Smooth muscle cell (in vitro differentiated cells): ENCODE measurements at regions not wholly inside any gene's neighbourhood (a gene's known extent, or its start where the extent isn't known, plus 50 kb on each side); places are given as distances from the start of the nearest gene placed in this dataset.

Source experiments
- DNase-seq: peaks from one replicate; lab custom pipeline; 2025; ENCODE audit not compliant: unreplicated experiment; lab: John Stamatoyannopoulos, UW
- H2AFZ ChIP-seq: fragments of 200-600 bp; sonication (generic); 2 replicates; pipeline ENCODE4 v1.6.0; 2016; ENCODE audit warnings: antibody characterized with exemption, low read depth, mild to moderate bottlenecking
- H3F3A ChIP-seq: fragments of 200-600 bp; sonication (generic); 2 replicates; pipeline ENCODE4 v1.6.0; 2017; ENCODE audit warnings: antibody characterized with exemption, low read depth
- H3K27ac ChIP-seq: fragments of 200-600 bp; sonication (generic); 2 replicates; pipeline ENCODE4 v1.5.1; 2016; ENCODE audit warnings: low read depth, mild to moderate bottlenecking
- H3K27me3 ChIP-seq: fragments of 200-600 bp; sonication (generic); 2 replicates; pipeline ENCODE4 v1.6.1; 2016; ENCODE audit warnings: low read depth, mild to moderate bottlenecking
- H3K36me3 ChIP-seq: fragments of 200-600 bp; sonication (generic); 2 replicates; pipeline ENCODE4 v1.5.1; 2016; ENCODE audit warnings: low read depth
- H3K4me1 ChIP-seq: fragments of 200-600 bp; sonication (generic); 2 replicates; pipeline ENCODE4 v1.5.1; 2016; ENCODE audit warnings: low read depth
- H3K4me2 ChIP-seq: fragments of 200-600 bp; sonication (generic); 2 replicates; pipeline ENCODE4 v1.6.0; 2016; ENCODE audit warnings: mild to moderate bottlenecking
- H3K4me3 ChIP-seq: fragments of 200-600 bp; sonication (generic); 2 replicates; pipeline ENCODE4 v1.5.1; 2016; ENCODE audit warnings: mild to moderate bottlenecking
- H3K79me2 ChIP-seq: fragments of 200-600 bp; sonication (generic); 2 replicates; pipeline ENCODE4 v1.6.0; 2016; ENCODE audit warnings: low read depth, mild to moderate bottlenecking
- H3K9ac ChIP-seq: fragments of 200-600 bp; sonication (generic); 2 replicates; pipeline ENCODE4 v1.6.0; 2016; ENCODE audit warnings: low read depth
- H3K9me3 ChIP-seq: fragments of 200-600 bp; sonication (generic); replicated peaks from 2 replicates; pipeline ENCODE4 v1.5.1; 2016; ENCODE audit warnings: low read depth
- H4K20me1 ChIP-seq: fragments of 200-600 bp; sonication (generic); 2 replicates; pipeline ENCODE4 v1.6.0; 2016; ENCODE audit warnings: low read depth
- CTCF ChIP-seq: fragments of 200-600 bp; sonication (generic); IDR thresholded peaks from 2 replicates; pipeline ENCODE4 v1.5.1; 2017; ENCODE audit warnings: borderline replicate concordance, mild to moderate bottlenecking, antibody characterized with exemption; ENCODE audit not compliant: insufficient read depth, poor library complexity, severe bottlenecking
- WGBS: methylation state at CpG from one replicate; pipeline ENCODE4 v1.1.7; 2016; ENCODE audit warnings: low lambda C conversion rate; 5-methylcytosine and 5-hydroxymethylcytosine counted together

GRCh38 chr20:6401893-6402557, 279.2 kb upstream of the FERMT1 start:
- Histone ChIP-seq H2AFZ (no peak overlapping the region), H3K27ac (no peak overlapping the region), H3K4me1 (no peaks in the 10 kb centered on the region), H3K9ac (no peak overlapping the region), H4K20me1 (no peaks in the 10 kb centered on the region), H3F3A (no peaks in the 10 kb centered on the region), H3K36me3 (no peaks in the 10 kb centered on the region), H3K79me2 (no peaks in the 10 kb centered on the region), H3K27me3 (no peaks in the 10 kb centered on the region), H3K4me3 (no peak overlapping the region), H3K9me3 (no peaks in the 10 kb centered on the region), H3K4me2 (no peak overlapping the region)
- no peak for TF ChIP-seq CTCF
- DNase-seq = no peak
- WGBS = 45% methylated on average over 3 of the region's 3 CpGs

DNA sequence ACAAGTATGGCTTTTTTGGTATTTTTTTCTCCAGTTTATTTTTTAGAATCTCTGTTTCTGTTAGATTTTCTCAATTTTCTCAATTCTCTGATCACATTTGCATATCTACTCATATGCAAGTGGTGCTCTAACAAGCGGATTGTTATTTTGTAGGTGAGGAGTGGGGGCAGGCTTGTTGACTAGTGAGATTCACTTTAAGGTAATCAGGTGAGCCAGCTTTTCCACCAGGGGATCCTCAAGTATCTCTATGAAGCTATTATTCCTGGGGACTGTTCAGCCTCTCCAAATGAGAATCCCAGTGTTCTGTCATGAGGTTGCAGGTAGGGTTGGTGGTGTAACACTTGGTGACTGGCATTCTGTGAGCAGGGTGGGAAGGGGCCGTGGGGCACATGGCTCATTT, 274.3 kb upstream of the FERMT1 start:
- no peaks in the 10 kb centered on the region for H4K20me1 ChIP-seq
- no peaks in the 10 kb centered on the region for H3K79me2 ChIP-seq
- H3K9me3 ChIP-seq = no peaks in the 10 kb centered on the region
- no peaks in the 10 kb centered on the region for H3K36me3 ChIP-seq
- no peak for TF ChIP-seq CTCF
- no peak overlapping the region for H3K4me3 ChIP-seq
- H2AFZ ChIP-seq = no peak overlapping the region
- 92% methylated on average over 2 of the region's 2 CpGs for WGBS
- H3K9ac ChIP-seq = no peak overlapping the region
- H3K4me1 ChIP-seq = no peaks in the 10 kb centered on the region
- H3K4me2 ChIP-seq = no peak overlapping the region
- no peaks in the 10 kb centered on the region for H3F3A ChIP-seq
- no peaks in the 10 kb centered on the region for H3K27me3 ChIP-seq
- no peak overlapping the region for H3K27ac ChIP-seq
- DNase-seq = no peak

- H2AFZ ChIP-seq = no peak overlapping the region
- 0% methylated on average over 2 of the region's 2 CpGs for WGBS
- H3K9ac ChIP-seq = no peak overlapping the region
- H4K20me1 ChIP-seq = no peaks in the 10 kb centered on the region
- H3K27ac ChIP-seq = no peak overlapping the region
- H3K9me3 ChIP-seq = no peaks in the 10 kb centered on the region
- no peaks in the 10 kb centered on the region for H3K4me1 ChIP-seq
- DNase-seq = no peak
- no peaks in the 10 kb centered on the region for H3K27me3 ChIP-seq
- H3K4me3 ChIP-seq = no peak overlapping the region
- no peak for TF ChIP-seq CTCF
- H3F3A ChIP-seq = no peaks in the 10 kb centered on the region
- no peaks in the 10 kb centered on the region for H3K36me3 ChIP-seq
- no peaks in the 10 kb centered on the region for H3K79me2 ChIP-seq
- no peak overlapping the region for H3K4me2 ChIP-seq
Measured at GRCh38 chr20:6395695-6396094, 272.9 kb upstream of the FERMT1 start.

- no peak for TF ChIP-seq CTCF
- DNase-seq = no peak
Measured at GRCh38 chr20:6388671-6389197, 265.9 kb upstream of the FERMT1 start.

More at GRCh38 chr20:6388671-6389197, 265.9 kb upstream of the FERMT1 start:
- H3K79me2 ChIP-seq = no peaks in the 10 kb centered on the region
- H3K4me1 ChIP-seq = no peaks in the 10 kb centered on the region
- H3K36me3 ChIP-seq = no peaks in the 10 kb centered on the region
- H2AFZ ChIP-seq = no peak overlapping the region
- H3K27me3 ChIP-seq = no peaks in the 10 kb centered on the region
- H3K4me2 ChIP-seq = no peak overlapping the region
- WGBS = 43% methylated on average over 4 of the region's 4 CpGs
- no peak overlapping the region for H3K4me3 ChIP-seq
- H3K9me3 ChIP-seq = no peaks in the 10 kb centered on the region
- no peak overlapping the region for H3K9ac ChIP-seq
- no peaks in the 10 kb centered on the region for H4K20me1 ChIP-seq
- no peaks in the 10 kb centered on the region for H3F3A ChIP-seq
- no peak overlapping the region for H3K27ac ChIP-seq
